PC-9 (cell line): ENCODE measurements at regions not wholly inside any gene's neighbourhood (a gene's known extent, or its start where the extent isn't known, plus 50 kb on each side); places are given as distances from the start of the nearest gene placed in this dataset.

Source experiments
- BruUV-seq: library from RNA; stranded (reverse); fragments of 400-500 nt; replicated peaks from 2 replicates; lab custom pipeline; 2021; lab: Mats Ljungman, UMichigan
- CTCF ChIA-PET: fragments of 300-600 bp; sonication (Branson Sonifier 250); formaldehyde crosslinking; loops from one replicate; lab custom pipeline; 2022; ENCODE audit warnings: antibody characterized with exemption; lab: Charles Lee
- POLR2A ChIA-PET: fragments of 300-600 bp; sonication (Branson Sonifier 250); formaldehyde crosslinking; loops from one replicate; lab custom pipeline; 2022; ENCODE audit warnings: antibody characterized with exemption; ENCODE audit not compliant: unreplicated experiment; lab: Charles Lee
- DNase-seq, 2 experiments: peaks; one replicate each; pipeline versions ENCODE4 v3.0.0 to v3.0.0-alpha.2; 2015 to 2022; ENCODE audit warnings: mixed read lengths in 1 of 2
- H2AFZ ChIP-seq: fragments of 200-600 bp; sonication (generic); 2 replicates; pipeline ENCODE4 v1.8.1; 2017; ENCODE audit warnings: antibody characterized with exemption
- H3F3A ChIP-seq: fragments of 200-600 bp; sonication (generic); 2 replicates; pipeline ENCODE4 v1.8.1; 2017; ENCODE audit warnings: antibody characterized with exemption, mild to moderate bottlenecking, low read depth; ENCODE audit not compliant: insufficient read depth
- H3K27ac ChIP-seq: fragments of 200-600 bp; sonication (generic); 2 replicates; pipeline ENCODE4 v1.6.1; 2016; ENCODE audit warnings: mixed run types
- H3K27me3 ChIP-seq: fragments of 200-600 bp; sonication (generic); 2 replicates; pipeline ENCODE4 v1.6.1; 2016; ENCODE audit warnings: low read depth, mixed run types; ENCODE audit not compliant: insufficient read depth
- H3K36me3 ChIP-seq: fragments of 200-600 bp; sonication (generic); 2 replicates; pipeline ENCODE4 v1.6.1; 2016; ENCODE audit warnings: low read depth, mixed run types
- H3K4me1 ChIP-seq: fragments of 200-600 bp; sonication (generic); replicated peaks from 2 replicates; pipeline ENCODE4 v1.6.1; 2016; ENCODE audit warnings: mixed run types; ENCODE audit not compliant: insufficient read depth
- H3K4me2 ChIP-seq: fragments of 200-600 bp; sonication (generic); 2 replicates; pipeline ENCODE4 v1.6.1; 2017; ENCODE audit warnings: mixed run types
- H3K4me3 ChIP-seq: fragments of 200-600 bp; sonication (generic); 2 replicates; pipeline ENCODE4 v1.6.1; 2016; ENCODE audit warnings: mixed run types
- H3K79me2 ChIP-seq: fragments of 200-600 bp; sonication (generic); 2 replicates; pipeline ENCODE4 v1.6.1; 2017; ENCODE audit warnings: low read depth, mixed run types
- H3K9me2 ChIP-seq: fragments of 200-600 bp; sonication (generic); 2 replicates; pipeline ENCODE4 v1.8.1; 2017; ENCODE audit warnings: mild to moderate bottlenecking; ENCODE audit not compliant: insufficient read depth
- H3K9me3 ChIP-seq: fragments of 200-600 bp; sonication (generic); 2 replicates; pipeline ENCODE4 v1.8.1; 2016; ENCODE audit warnings: low read depth; ENCODE audit not compliant: insufficient read depth
- H4K20me1 ChIP-seq: fragments of 200-600 bp; sonication (generic); 2 replicates; pipeline ENCODE4 v1.8.1; 2017; ENCODE audit not compliant: insufficient read depth
- CTCF ChIP-seq: fragments of 200-600 bp; sonication (generic); conservative IDR thresholded peaks from 2 replicates; pipeline ENCODE4 v1.6.1; 2017; ENCODE audit warnings: mixed run types, antibody characterized with exemption, mild to moderate bottlenecking, moderate library complexity
- EZH2 ChIP-seq: fragments of 200-600 bp; sonication (generic); IDR thresholded peaks from 2 replicates; pipeline ENCODE4 v1.8.0; 2017; ENCODE audit warnings: antibody characterized with exemption, low read depth
- intact Hi-C: fragments of 100-400 bp; cut with micrococcal nuclease; formaldehyde crosslinking; loops from one replicate; pipeline ENCODE4 v1.10.0; 2022; ENCODE audit not compliant: unreplicated experiment

GRCh38 chr10:3330663-3331062 lies 158.1 kb upstream of the PITRM1 start:
- CTCF ChIA-PET: no interaction called here
- DNase-seq: peak in 1 of 2 experiments; percentile 5
- no peak overlapping the region for H3K27ac ChIP-seq
- no peaks in the 10 kb centered on the region for H3K27me3 ChIP-seq
- TF ChIP-seq EZH2: no peak
- TF ChIP-seq CTCF: no peak
- H3K36me3 ChIP-seq: no peaks in the 10 kb centered on the region
- intact Hi-C loops: no loop called here
- no peaks in the 10 kb centered on the region for H4K20me1 ChIP-seq
- no peaks in the 10 kb centered on the region for H3F3A ChIP-seq
- no peaks in the 10 kb centered on the region for H3K4me1 ChIP-seq
- no peak overlapping the region for H3K4me3 ChIP-seq
- POLR2A ChIA-PET: no interaction called here
- no TSS peak for BruUV-seq
- H3K9me3 ChIP-seq: no peaks in the 10 kb centered on the region
- no peak overlapping the region for H3K4me2 ChIP-seq
- H2AFZ ChIP-seq: no peak overlapping the region
- no peaks in the 10 kb centered on the region for H3K79me2 ChIP-seq
- no peaks in the 10 kb centered on the region for H3K9me2 ChIP-seq

- no peaks in the 10 kb centered on the region for H3K36me3 ChIP-seq
- no peaks in the 10 kb centered on the region for H3K4me1 ChIP-seq
- no peak overlapping the region for H3K27ac ChIP-seq
- no peaks in the 10 kb centered on the region for H3K9me2 ChIP-seq
- H3K79me2 ChIP-seq: no peaks in the 10 kb centered on the region
- no peak for TF ChIP-seq EZH2
- no peak for TF ChIP-seq CTCF
- intact Hi-C loops: no loop called here
- no peak overlapping the region for H3K4me3 ChIP-seq
- BruUV-seq: no TSS peak
- DNase-seq: no peak
- H3K9me3 ChIP-seq: no peaks in the 10 kb centered on the region
- H3K27me3 ChIP-seq: no peaks in the 10 kb centered on the region
- no peaks in the 10 kb centered on the region for H3F3A ChIP-seq
- no peak overlapping the region for H3K4me2 ChIP-seq
- CTCF ChIA-PET: no interaction called here
- H4K20me1 ChIP-seq: no peaks in the 10 kb centered on the region
- H2AFZ ChIP-seq: no peak overlapping the region
- POLR2A ChIA-PET: no interaction called here
Measured at GRCh38 chr10:3325954-3326750, 153.6 kb upstream of the PITRM1 start.

DNA sequence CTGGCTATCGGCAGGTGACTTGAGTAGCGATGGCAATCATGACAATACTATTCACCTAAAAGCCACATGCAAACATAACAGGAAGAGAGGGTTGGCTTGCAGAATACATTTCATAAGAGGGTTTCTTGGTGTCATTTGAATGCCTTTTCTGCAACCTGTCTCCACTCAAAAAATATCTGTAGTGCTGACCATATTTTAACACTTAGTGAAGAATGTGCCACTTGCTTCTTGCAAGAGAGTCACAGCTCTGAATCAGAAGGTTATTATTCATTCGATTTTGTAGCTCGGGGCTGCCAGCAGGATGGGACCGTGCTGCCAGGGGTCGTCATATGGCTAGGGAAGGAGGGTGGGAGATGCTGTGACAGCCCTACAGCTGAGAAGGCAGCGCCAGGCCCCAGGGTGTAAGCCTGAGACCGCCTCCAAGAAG lies 152.0 kb upstream of the PITRM1 start:
- Histone ChIP-seq H3F3A (no peaks in the 10 kb centered on the region), H3K9me2 (no peaks in the 10 kb centered on the region), H3K9me3 (no peaks in the 10 kb centered on the region), H3K4me2 (no peak overlapping the region), H3K27ac (no peak overlapping the region), H3K4me1 (no peaks in the 10 kb centered on the region), H3K4me3 (no peak overlapping the region), H3K27me3 (no peaks in the 10 kb centered on the region), H3K79me2 (no peaks in the 10 kb centered on the region), H3K36me3 (no peaks in the 10 kb centered on the region), H4K20me1 (no peaks in the 10 kb centered on the region), H2AFZ (no peak overlapping the region)
- BruUV-seq: no TSS peak
- TF ChIP-seq EZH2 (no peak), CTCF (no peak)
- ChIA-PET CTCF (no interaction called here), POLR2A (no interaction called here)
- DNase-seq: no peak
- intact Hi-C loops: no loop called here
